A673 (cell line): ENCODE measurements at regions not wholly inside any gene's neighbourhood (a gene's known extent, or its start where the extent isn't known, plus 50 kb on each side); places are given as distances from the start of the nearest gene placed in this dataset.

Experiments
- BruUV-seq: library from RNA; stranded (reverse); fragments of 400-500 nt; replicated peaks from 2 replicates; lab custom pipeline; 2021; lab: Mats Ljungman, UMichigan
- CTCF ChIA-PET: fragments of 300-600 bp; sonication (Branson Sonifier 250); formaldehyde crosslinking; loops from one replicate; lab custom pipeline; 2022; ENCODE audit warnings: antibody characterized with exemption; lab: Charles Lee
- POLR2A ChIA-PET: fragments of 300-600 bp; sonication (Branson Sonifier 250); formaldehyde crosslinking; loops from one replicate; lab custom pipeline; 2022; ENCODE audit warnings: antibody characterized with exemption; ENCODE audit not compliant: low non-redundant PET; lab: Charles Lee
- DNase-seq: peaks from one replicate; pipeline ENCODE4 v3.0.0-alpha.2; 2015; ENCODE audit warnings: low spot score
- H3K27ac ChIP-seq: fragments of 200-600 bp; sonication (generic); 2 replicates; pipeline ENCODE4 v1.5.1; 2016; ENCODE audit warnings: mixed run types, low read depth, mild to moderate bottlenecking, mixed read lengths, antibody characterized with exemption, low read length; ENCODE audit not compliant: poor library complexity, severe bottlenecking
- H3K27me3 ChIP-seq: fragments of 200-600 bp; sonication (generic); replicated peaks from 2 replicates; pipeline ENCODE4 v1.6.1; 2017; ENCODE audit warnings: mixed run types, low read depth, mild to moderate bottlenecking, mixed read lengths, antibody characterized with exemption, low read length; ENCODE audit not compliant: insufficient read depth, poor library complexity
- H3K36me3 ChIP-seq: fragments of 200-600 bp; sonication (generic); 2 replicates; pipeline ENCODE4 v1.6.1; 2016; ENCODE audit warnings: mixed run types, mild to moderate bottlenecking, mixed read lengths, antibody characterized with exemption, low read length; ENCODE audit not compliant: insufficient read depth, poor library complexity, severe bottlenecking
- H3K4me1 ChIP-seq: fragments of 200-600 bp; sonication (generic); 2 replicates; pipeline ENCODE4 v1.6.1; 2017; ENCODE audit warnings: mixed run types, mild to moderate bottlenecking, mixed read lengths, antibody characterized with exemption, low read length; ENCODE audit not compliant: insufficient read depth, poor library complexity, severe bottlenecking
- H3K4me3 ChIP-seq: fragments of 200-600 bp; sonication (generic); 2 replicates; pipeline ENCODE4 v1.5.1; 2016; ENCODE audit warnings: low read depth, mixed run types, mild to moderate bottlenecking, mixed read lengths, low read length; ENCODE audit not compliant: poor library complexity, severe bottlenecking
- H3K9me3 ChIP-seq: fragments of 200-600 bp; sonication (generic); 2 replicates; pipeline ENCODE4 v1.6.1; 2016; ENCODE audit warnings: mixed run types, low read depth, mild to moderate bottlenecking, mixed read lengths, antibody characterized with exemption, low read length; ENCODE audit not compliant: poor library complexity, severe bottlenecking
- EZH2 ChIP-seq: fragments of 200-600 bp; sonication (generic); IDR thresholded peaks from 2 replicates; pipeline ENCODE4 v1.6.1; 2017; ENCODE audit warnings: borderline replicate concordance, low read depth, mild to moderate bottlenecking, mixed read lengths, antibody characterized with exemption, low read length; ENCODE audit not compliant: poor library complexity, severe bottlenecking
- intact Hi-C: fragments of 100-400 bp; cut with micrococcal nuclease; formaldehyde crosslinking; loops from one replicate; pipeline ENCODE4 v1.10.0; 2022; ENCODE audit not compliant: unreplicated experiment
- TF ChIP-seq, protein P1 (sequence below): fragments of 300-800, 200-600 bp; sonication (generic); conservative IDR thresholded peaks from 2 replicates; pipeline ENCODE4 v1.5.1; 2017; ENCODE audit warnings: low read depth, mild to moderate bottlenecking, antibody characterized with exemption, low read length, moderate library complexity, mixed read lengths

DNA sequence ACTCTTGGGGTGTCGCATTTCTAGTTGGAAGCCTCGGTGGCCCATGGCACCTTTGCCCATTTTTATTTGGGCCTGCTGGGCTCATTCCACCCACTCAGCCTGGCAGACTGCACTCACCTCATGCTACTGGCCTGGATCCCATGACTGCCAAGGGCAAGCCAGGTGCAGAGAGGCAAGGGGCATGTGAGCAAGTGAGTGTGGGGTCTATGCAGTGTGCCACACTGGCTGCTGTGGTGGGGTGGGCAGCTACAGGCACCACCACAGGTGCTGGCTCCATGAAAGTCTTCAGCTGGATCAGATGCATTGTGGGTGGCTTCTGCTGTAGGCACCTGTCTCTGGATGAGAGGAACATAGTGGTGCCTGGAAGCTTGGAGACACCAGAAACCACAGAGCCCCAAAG lies 220.8 kb downstream of the POLR1F start:
- DNase-seq: no peak
- Histone ChIP-seq H3K4me3 (no peak overlapping the region), H3K36me3 (no peaks in the 10 kb centered on the region), H3K27ac (no peak overlapping the region), H3K27me3 (no peaks in the 10 kb centered on the region), H3K4me1 (no peaks in the 10 kb centered on the region), H3K9me3 (no peaks in the 10 kb centered on the region)
- POLR2A ChIA-PET: no interaction called here
- TF ChIP-seq, protein P1, sequence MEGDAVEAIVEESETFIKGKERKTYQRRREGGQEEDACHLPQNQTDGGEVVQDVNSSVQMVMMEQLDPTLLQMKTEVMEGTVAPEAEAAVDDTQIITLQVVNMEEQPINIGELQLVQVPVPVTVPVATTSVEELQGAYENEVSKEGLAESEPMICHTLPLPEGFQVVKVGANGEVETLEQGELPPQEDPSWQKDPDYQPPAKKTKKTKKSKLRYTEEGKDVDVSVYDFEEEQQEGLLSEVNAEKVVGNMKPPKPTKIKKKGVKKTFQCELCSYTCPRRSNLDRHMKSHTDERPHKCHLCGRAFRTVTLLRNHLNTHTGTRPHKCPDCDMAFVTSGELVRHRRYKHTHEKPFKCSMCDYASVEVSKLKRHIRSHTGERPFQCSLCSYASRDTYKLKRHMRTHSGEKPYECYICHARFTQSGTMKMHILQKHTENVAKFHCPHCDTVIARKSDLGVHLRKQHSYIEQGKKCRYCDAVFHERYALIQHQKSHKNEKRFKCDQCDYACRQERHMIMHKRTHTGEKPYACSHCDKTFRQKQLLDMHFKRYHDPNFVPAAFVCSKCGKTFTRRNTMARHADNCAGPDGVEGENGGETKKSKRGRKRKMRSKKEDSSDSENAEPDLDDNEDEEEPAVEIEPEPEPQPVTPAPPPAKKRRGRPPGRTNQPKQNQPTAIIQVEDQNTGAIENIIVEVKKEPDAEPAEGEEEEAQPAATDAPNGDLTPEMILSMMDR: no peak
- TF ChIP-seq EZH2: no peak
- CTCF ChIA-PET: no interaction called here
- intact Hi-C loops: no loop called here
- no TSS peak for BruUV-seq

DNA sequence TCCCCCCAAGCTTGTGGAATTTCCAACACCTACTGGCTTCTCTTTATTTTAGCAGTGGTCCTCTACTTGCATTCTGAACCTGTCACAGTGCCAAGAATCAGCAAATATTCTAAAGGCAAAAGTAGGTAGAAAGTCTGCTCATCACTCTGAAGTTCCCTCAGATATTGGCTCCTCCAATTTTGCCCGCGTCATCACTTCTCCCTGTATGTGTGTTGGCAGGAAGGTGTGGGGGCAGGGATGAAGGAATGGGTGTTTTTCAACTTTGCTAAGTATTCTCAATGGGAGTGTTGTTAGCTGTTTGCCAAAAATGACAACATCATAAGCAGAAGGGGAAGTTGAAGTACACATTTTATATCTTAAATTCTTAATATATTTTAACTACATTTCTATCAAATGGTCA lies 226.2 kb downstream of the POLR1F start:
- no peak overlapping the region for H3K4me3 ChIP-seq
- no peaks in the 10 kb centered on the region for H3K4me1 ChIP-seq
- ChIA-PET POLR2A (no interaction called here), CTCF (no interaction called here)
- H3K27ac ChIP-seq: no peak overlapping the region
- BruUV-seq: no TSS peak
- no peaks in the 10 kb centered on the region for H3K36me3 ChIP-seq
- TF ChIP-seq, protein P1: no peak
- TF ChIP-seq EZH2: no peak
- intact Hi-C loops: no loop called here
- DNase-seq: no peak
- H3K9me3 ChIP-seq: no peaks in the 10 kb centered on the region
- H3K27me3 ChIP-seq: no peaks in the 10 kb centered on the region

DNA sequence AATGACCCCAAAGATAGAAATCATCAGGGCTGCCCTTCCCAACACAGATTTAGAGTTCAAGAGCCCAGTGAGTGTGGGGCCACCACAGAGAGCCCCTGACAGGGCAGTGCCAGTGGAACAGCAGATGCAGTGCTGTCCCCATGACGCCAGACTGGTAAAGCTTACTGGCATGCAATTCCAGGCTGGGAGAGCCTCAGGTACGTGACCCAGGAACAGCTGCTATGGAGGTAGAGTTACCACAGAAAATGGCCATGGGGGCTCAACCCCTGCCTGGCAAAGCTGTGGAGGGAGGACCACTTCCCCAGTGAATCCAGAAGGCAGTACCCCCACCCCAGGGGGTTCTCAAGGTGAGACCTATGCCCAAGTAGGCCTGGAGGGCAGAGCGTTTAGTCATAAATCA lies 228.5 kb downstream of the POLR1F start:
- no peaks in the 10 kb centered on the region for H3K27me3 ChIP-seq
- no peak overlapping the region for H3K27ac ChIP-seq
- no peak overlapping the region for H3K4me3 ChIP-seq
- BruUV-seq: no TSS peak
- no peaks in the 10 kb centered on the region for H3K36me3 ChIP-seq
- DNase-seq: no peak
- no peak for TF ChIP-seq EZH2
- TF ChIP-seq, protein P1: no peak
- ChIA-PET CTCF (no interaction called here), POLR2A (no interaction called here)
- no peaks in the 10 kb centered on the region for H3K4me1 ChIP-seq
- intact Hi-C loops: no loop called here
- H3K9me3 ChIP-seq: no peaks in the 10 kb centered on the region
